ENCODE measurements at regions not wholly inside any gene's neighbourhood (a gene's known extent, or its start where the extent isn't known, plus 50 kb on each side); places are given as distances from the start of the nearest gene placed in this dataset.

DNA sequence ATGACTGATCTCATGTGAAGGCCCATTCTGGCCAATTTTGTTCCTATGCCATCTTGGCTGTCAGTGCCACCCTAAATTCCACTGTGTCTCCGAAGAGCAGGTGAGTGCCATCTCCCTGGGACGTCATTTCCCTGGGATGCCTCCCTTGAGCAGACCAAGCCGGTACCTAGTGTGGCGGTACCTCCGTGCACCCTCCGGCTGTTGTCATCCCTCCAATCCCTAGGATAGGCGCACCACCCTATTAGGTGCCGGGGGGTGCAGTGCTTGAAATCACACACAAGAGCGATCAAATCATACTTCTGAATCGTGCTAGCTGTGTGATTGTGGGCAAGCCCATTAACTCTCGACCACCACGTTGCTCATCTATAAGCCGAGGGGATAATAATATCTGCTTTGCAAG, 81.8 kb upstream of the GLI2 start:
- no peak overlapping the region for H3K27ac ChIP-seq (ENCODE audit: low read depth, low read length, poor library complexity, severe bottlenecking)
- BruUV-seq (replicated peaks) = no TSS peak
- H3K4me3 ChIP-seq (ENCODE audit: low read depth, low read length, poor library complexity, severe bottlenecking) = no peak overlapping the region
- no peak for DNase-seq (ENCODE audit: low spot score)
- CTCF ChIA-PET = no interaction called here
- H3K27me3 ChIP-seq (replicated peaks; ENCODE audit: insufficient read depth, low read depth, low read length, poor library complexity) = no peaks in the 10 kb centered on the region
- intact Hi-C loops (cut with micrococcal nuclease; ENCODE audit: unreplicated experiment) = no loop called here
- no peaks in the 10 kb centered on the region for H3K4me1 ChIP-seq (ENCODE audit: insufficient read depth, low read length, poor library complexity, severe bottlenecking)
- H3K9me3 ChIP-seq (ENCODE audit: low read depth, low read length, poor library complexity, severe bottlenecking) = peaks cover 25% of the 10 kb centered on the region
- POLR2A ChIA-PET (ENCODE audit: low non-redundant PET) = no interaction called here
- TF ChIP-seq, protein P1, sequence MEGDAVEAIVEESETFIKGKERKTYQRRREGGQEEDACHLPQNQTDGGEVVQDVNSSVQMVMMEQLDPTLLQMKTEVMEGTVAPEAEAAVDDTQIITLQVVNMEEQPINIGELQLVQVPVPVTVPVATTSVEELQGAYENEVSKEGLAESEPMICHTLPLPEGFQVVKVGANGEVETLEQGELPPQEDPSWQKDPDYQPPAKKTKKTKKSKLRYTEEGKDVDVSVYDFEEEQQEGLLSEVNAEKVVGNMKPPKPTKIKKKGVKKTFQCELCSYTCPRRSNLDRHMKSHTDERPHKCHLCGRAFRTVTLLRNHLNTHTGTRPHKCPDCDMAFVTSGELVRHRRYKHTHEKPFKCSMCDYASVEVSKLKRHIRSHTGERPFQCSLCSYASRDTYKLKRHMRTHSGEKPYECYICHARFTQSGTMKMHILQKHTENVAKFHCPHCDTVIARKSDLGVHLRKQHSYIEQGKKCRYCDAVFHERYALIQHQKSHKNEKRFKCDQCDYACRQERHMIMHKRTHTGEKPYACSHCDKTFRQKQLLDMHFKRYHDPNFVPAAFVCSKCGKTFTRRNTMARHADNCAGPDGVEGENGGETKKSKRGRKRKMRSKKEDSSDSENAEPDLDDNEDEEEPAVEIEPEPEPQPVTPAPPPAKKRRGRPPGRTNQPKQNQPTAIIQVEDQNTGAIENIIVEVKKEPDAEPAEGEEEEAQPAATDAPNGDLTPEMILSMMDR (conservative IDR thresholded peaks at IDR 0.05; ENCODE audit: low read depth, low read length) = no peak
- TF ChIP-seq EZH2 (IDR thresholded peaks at IDR 0.05; ENCODE audit: borderline replicate concordance, low read depth, low read length, poor library complexity, severe bottlenecking) = no peak
- H3K36me3 ChIP-seq (ENCODE audit: insufficient read depth, low read length, poor library complexity, severe bottlenecking) = no peaks in the 10 kb centered on the region

DNA sequence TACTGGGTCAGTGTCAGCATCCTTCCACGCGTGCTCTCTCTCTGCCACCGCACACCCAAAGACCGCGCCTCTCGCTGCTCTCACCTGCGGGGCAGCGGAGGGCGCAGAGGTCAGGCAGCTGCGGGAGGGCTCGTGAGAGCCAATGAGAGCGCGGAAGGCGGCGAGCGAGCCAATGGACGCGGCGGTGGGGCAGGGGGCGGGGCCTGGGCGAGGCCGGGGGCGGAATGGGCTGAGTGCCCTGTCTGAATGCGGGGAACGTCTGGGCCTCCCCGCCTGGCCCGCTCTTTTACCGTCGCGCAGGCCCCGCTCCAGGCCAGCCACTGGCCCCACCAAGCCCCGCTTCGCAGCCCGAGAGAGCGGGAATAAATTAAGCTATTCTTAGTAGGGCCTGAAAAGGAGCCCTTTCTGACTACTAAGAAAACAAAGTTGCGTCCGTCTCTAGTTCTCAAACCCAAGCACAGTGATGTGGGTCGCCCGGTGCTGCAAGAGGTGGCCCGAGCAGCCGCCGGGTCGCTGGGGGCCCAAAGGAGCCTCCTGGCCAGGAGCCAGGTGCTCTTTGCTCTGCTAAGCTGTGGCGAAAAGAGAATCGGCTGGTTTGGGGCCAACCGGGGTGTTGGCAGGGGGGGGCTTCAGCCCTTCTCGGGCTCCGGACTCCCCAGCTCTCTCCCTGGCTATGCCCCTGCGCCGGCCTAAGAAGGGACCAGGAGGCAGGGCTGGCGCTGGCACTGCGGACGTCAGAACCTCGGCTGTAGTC, 81.1 kb upstream of the GLI2 start:
- H3K27me3 ChIP-seq (replicated peaks; ENCODE audit: insufficient read depth, low read depth, low read length, poor library complexity) = no peaks in the 10 kb centered on the region
- H3K36me3 ChIP-seq (ENCODE audit: insufficient read depth, low read length, poor library complexity, severe bottlenecking) = no peaks in the 10 kb centered on the region
- no peak overlapping the region for H3K27ac ChIP-seq (ENCODE audit: low read depth, low read length, poor library complexity, severe bottlenecking)
- peaks cover 19% of the 10 kb centered on the region for H3K9me3 ChIP-seq (ENCODE audit: low read depth, low read length, poor library complexity, severe bottlenecking)
- ChIA-PET CTCF (no interaction called here), POLR2A (ENCODE audit: low non-redundant PET) (no interaction called here)
- DNase-seq (ENCODE audit: low spot score) = no peak
- no peak overlapping the region for H3K4me3 ChIP-seq (ENCODE audit: low read depth, low read length, poor library complexity, severe bottlenecking)
- intact Hi-C loops (cut with micrococcal nuclease; ENCODE audit: unreplicated experiment) = no loop called here
- H3K4me1 ChIP-seq (ENCODE audit: insufficient read depth, low read length, poor library complexity, severe bottlenecking) = no peaks in the 10 kb centered on the region
- TF ChIP-seq, protein P1 (conservative IDR thresholded peaks at IDR 0.05; ENCODE audit: low read depth, low read length) = no peak
- TF ChIP-seq EZH2 (IDR thresholded peaks at IDR 0.05; ENCODE audit: borderline replicate concordance, low read depth, low read length, poor library complexity, severe bottlenecking) = no peak
- BruUV-seq (replicated peaks) = no TSS peak

DNA sequence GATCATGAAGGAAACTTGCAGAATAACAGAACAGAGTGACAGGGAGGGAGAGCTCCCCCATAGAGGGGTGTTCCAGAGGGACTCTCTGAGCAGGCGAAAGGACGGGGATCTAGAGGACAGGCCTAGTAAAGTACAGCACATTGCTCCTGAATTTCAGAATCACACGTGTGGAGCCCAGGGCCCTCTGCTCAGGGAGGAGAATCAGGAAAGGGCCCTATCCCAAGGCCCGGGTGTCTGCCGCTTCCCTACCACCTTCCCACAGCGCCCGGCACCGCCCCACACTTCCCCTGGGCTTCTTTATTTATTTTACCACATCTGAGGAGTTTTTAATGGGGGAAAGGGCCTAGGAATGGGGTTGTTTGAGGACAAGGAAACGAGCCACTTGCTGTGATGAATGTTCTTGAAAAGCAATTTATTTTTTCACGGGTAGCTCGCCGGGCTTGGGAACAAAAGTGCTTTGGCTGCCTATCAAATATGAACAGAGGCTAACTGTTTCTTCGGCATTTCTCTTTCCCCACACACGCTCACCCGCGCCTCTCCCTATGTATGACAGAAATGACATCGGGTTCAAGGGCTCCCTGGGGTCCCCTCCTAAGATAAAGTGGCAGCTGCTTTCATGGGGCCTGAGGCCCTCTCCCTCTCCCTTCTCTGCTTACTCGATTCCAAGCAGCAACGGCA, 79.3 kb upstream of the GLI2 start:
- CTCF ChIA-PET = interaction anchor here (0.6 kb wide), 1 partner anchor 11 kb away, joined by 9 read pairs; no protein-coding TSS in a partner anchor

More for the DNA sequence above, 79.3 kb upstream of the GLI2 start:
- Histone ChIP-seq H3K9me3 (ENCODE audit: low read depth, low read length, poor library complexity, severe bottlenecking) (peaks cover 1% of the 10 kb centered on the region), H3K27ac (ENCODE audit: low read depth, low read length, poor library complexity, severe bottlenecking) (no peak overlapping the region), H3K4me3 (ENCODE audit: low read depth, low read length, poor library complexity, severe bottlenecking) (no peak overlapping the region), H3K4me1 (ENCODE audit: insufficient read depth, low read length, poor library complexity, severe bottlenecking) (no peaks in the 10 kb centered on the region), H3K36me3 (ENCODE audit: insufficient read depth, low read length, poor library complexity, severe bottlenecking) (no peaks in the 10 kb centered on the region), H3K27me3 (replicated peaks; ENCODE audit: insufficient read depth, low read depth, low read length, poor library complexity) (no peaks in the 10 kb centered on the region)
- DNase-seq (ENCODE audit: low spot score) = no peak
- intact Hi-C loops (cut with micrococcal nuclease; ENCODE audit: unreplicated experiment) = no loop called here
- BruUV-seq (replicated peaks) = no TSS peak
- POLR2A ChIA-PET (ENCODE audit: low non-redundant PET) = no interaction called here
- TF ChIP-seq EZH2 (IDR thresholded peaks at IDR 0.05; ENCODE audit: borderline replicate concordance, low read depth, low read length, poor library complexity, severe bottlenecking) = no peak
- TF ChIP-seq, protein P1 (conservative IDR thresholded peaks at IDR 0.05; ENCODE audit: low read depth, low read length) = no peak
